ENCODE measurements at regions not wholly inside any gene's neighbourhood (a gene's known extent, or its start where the extent isn't known, plus 50 kb on each side); places are given as distances from the start of the nearest gene placed in this dataset.

GRCh38 chr4:155077452-155078229 is 130.8 kb upstream of the NPY2R start:
- Histone ChIP-seq H3K4me3 (replicated peaks; ENCODE audit: insufficient read depth, low read length) (no peak overlapping the region), H3K27ac (replicated peaks) (no peak overlapping the region), H3K27me3 (ENCODE audit: insufficient read depth, poor library complexity, severe bottlenecking) (no peaks in the 10 kb centered on the region)
- TF ChIP-seq POLR2AphosphoS5 (IDR thresholded peaks at IDR 0.05; ENCODE audit: low read depth) (no peak), REST (IDR thresholded peaks at IDR 0.05; ENCODE audit: insufficient replicate concordance, low read depth) (no peak)
- DNase-seq (ENCODE audit: low read depth in 1 of 2, low spot score in 1 of 2) = no peak

- H3K27ac ChIP-seq (replicated peaks) = no peak overlapping the region
- no peak for DNase-seq (ENCODE audit: low read depth in 1 of 2, low spot score in 1 of 2)
- H3K27me3 ChIP-seq (ENCODE audit: insufficient read depth, poor library complexity, severe bottlenecking) = no peaks in the 10 kb centered on the region
These were observed 128.6 kb upstream of the NPY2R start for GRCh38 chr4:155079871-155080270.

GRCh38 chr4:155081222-155081621 is 127.2 kb upstream of the NPY2R start:
- Histone ChIP-seq H3K27me3 (ENCODE audit: insufficient read depth, poor library complexity, severe bottlenecking) (no peaks in the 10 kb centered on the region), H3K4me3 (replicated peaks; ENCODE audit: insufficient read depth, low read length) (no peak overlapping the region), H3K27ac (replicated peaks) (no peak overlapping the region)
- no peak for DNase-seq (ENCODE audit: low read depth in 1 of 2, low spot score in 1 of 2)
- no peak for TF ChIP-seq SPI1 (IDR thresholded peaks at IDR 0.05; ENCODE audit: borderline replicate concordance, low read depth)
- TF ChIP-seq REST (IDR thresholded peaks at IDR 0.05; ENCODE audit: insufficient replicate concordance, low read depth) = no peak
- TF ChIP-seq CTCF (IDR thresholded peaks at IDR 0.05; ENCODE audit: insufficient read depth, low read length) = no peak
- no peak for TF ChIP-seq GABPA (IDR thresholded peaks at IDR 0.05; ENCODE audit: low read depth)
- no peak for TF ChIP-seq POLR2AphosphoS5 (IDR thresholded peaks at IDR 0.05; ENCODE audit: low read depth)

More at GRCh38 chr4:155079871-155080270, 128.6 kb upstream of the NPY2R start:
- no peak overlapping the region for H3K4me3 ChIP-seq (replicated peaks; ENCODE audit: insufficient read depth, low read length)
- TF ChIP-seq REST (IDR thresholded peaks at IDR 0.05; ENCODE audit: insufficient replicate concordance, low read depth) (no peak), POLR2AphosphoS5 (IDR thresholded peaks at IDR 0.05; ENCODE audit: low read depth) (no peak), SPI1 (IDR thresholded peaks at IDR 0.05; ENCODE audit: borderline replicate concordance, low read depth) (no peak), GABPA (IDR thresholded peaks at IDR 0.05; ENCODE audit: low read depth) (no peak), CTCF (IDR thresholded peaks at IDR 0.05; ENCODE audit: insufficient read depth, low read length) (no peak)
